GM23248 (cell line): ENCODE measurements at regions not wholly inside any gene's neighbourhood (a gene's known extent, or its start where the extent isn't known, plus 50 kb on each side); places are given as distances from the start of the nearest gene placed in this dataset.
A peak's percentile ranks its signal among the peaks of the same experiment; 100 is the strongest.
"Not testable (repeated sequence)": the region's sequence is repeated elsewhere in the genome, so short reads cannot be mapped to it uniquely, and the experiment has no call there.

Experiments
- DNase-seq: peaks from one replicate; pipeline ENCODE4 v3.0.0-alpha.2; 2015
- H2AFZ ChIP-seq: fragments of 200-600 bp; sonication (generic); 2 replicates; pipeline ENCODE4 v1.6.1; 2016; ENCODE audit warnings: antibody characterized with exemption
- H3F3A ChIP-seq: fragments of 200-600 bp; sonication (generic); 2 replicates; pipeline ENCODE4 v1.6.1; 2016; ENCODE audit warnings: mild to moderate bottlenecking, antibody characterized with exemption, mixed run types; ENCODE audit not compliant: insufficient read depth
- H3K27ac ChIP-seq: fragments of 200-600 bp; sonication (generic); 2 replicates; pipeline ENCODE4 v1.5.1; 2016; ENCODE audit warnings: mild to moderate bottlenecking
- H3K27me3 ChIP-seq: fragments of 200-600 bp; sonication (generic); replicated peaks from 2 replicates; pipeline ENCODE4 v1.6.1; 2016; ENCODE audit warnings: mild to moderate bottlenecking; ENCODE audit not compliant: insufficient read depth
- H3K36me3 ChIP-seq: fragments of 200-600 bp; sonication (generic); 2 replicates; pipeline ENCODE4 v1.6.1; 2016; ENCODE audit warnings: low read depth, mild to moderate bottlenecking
- H3K4me1 ChIP-seq: fragments of 200-600 bp; sonication (generic); 2 replicates; pipeline ENCODE4 v1.6.1; 2016; ENCODE audit warnings: mild to moderate bottlenecking; ENCODE audit not compliant: insufficient read depth
- H3K4me2 ChIP-seq: fragments of 200-600 bp; sonication (generic); one replicate; pipeline ENCODE4 v1.6.1; 2016; ENCODE audit warnings: mild to moderate bottlenecking; ENCODE audit not compliant: unreplicated experiment
- H3K4me3 ChIP-seq: fragments of 200-600 bp; sonication (generic); 2 replicates; pipeline ENCODE4 v1.5.1; 2016; ENCODE audit warnings: mild to moderate bottlenecking
- H3K79me2 ChIP-seq: fragments of 200-600 bp; sonication (generic); 2 replicates; pipeline ENCODE4 v1.6.1; 2016; ENCODE audit warnings: mild to moderate bottlenecking; ENCODE audit not compliant: insufficient read depth
- H3K9ac ChIP-seq: fragments of 200-600 bp; sonication (generic); 2 replicates; pipeline ENCODE4 v1.6.1; 2016; ENCODE audit warnings: mild to moderate bottlenecking
- H3K9me2 ChIP-seq: fragments of 200-600 bp; sonication (generic); 2 replicates; pipeline ENCODE4 v1.6.1; 2016; ENCODE audit warnings: mixed run types, mild to moderate bottlenecking, moderate library complexity; ENCODE audit not compliant: insufficient read depth
- H3K9me3 ChIP-seq: fragments of 200-600 bp; sonication (generic); one replicate; pipeline ENCODE4 v1.6.1; 2017; ENCODE audit warnings: low read depth
- H4K20me1 ChIP-seq: fragments of 200-600 bp; sonication (generic); 2 replicates; pipeline ENCODE4 v1.6.0; 2016; ENCODE audit not compliant: insufficient read depth
- EZH2 ChIP-seq: fragments of 200-600 bp; sonication (generic); IDR thresholded peaks from 2 replicates; pipeline ENCODE4 v1.6.1; 2018; ENCODE audit warnings: antibody characterized with exemption, mild to moderate bottlenecking; ENCODE audit not compliant: insufficient read depth, poor library complexity, severe bottlenecking
- EZH2phosphoT487 ChIP-seq: fragments of 200-600 bp; sonication (generic); IDR thresholded peaks from 2 replicates; pipeline ENCODE4 v1.6.1; 2018; ENCODE audit warnings: antibody characterized with exemption, moderate library complexity, mild to moderate bottlenecking, low read depth; ENCODE audit not compliant: insufficient read depth
- WGBS, 2 experiments: methylation state at CpG; one replicate each; pipeline ENCODE4 v1.1.6; 2015 to 2017; ENCODE audit warnings: low lambda C conversion rate in 2 of 2, low coverage in 1 of 2; ENCODE audit errors: missing lambda C conversion rate in 2 of 2; 5-methylcytosine and 5-hydroxymethylcytosine counted together
- in situ Hi-C: fragments of 300-500 bp; cut with MboI; formaldehyde crosslinking; loops from 2 replicates; pipeline ENCODE4 v1.15.0; 2020

- no peaks in the 10 kb centered on the region for H3K79me2 ChIP-seq
- H3K4me3 ChIP-seq = no peak overlapping the region
- in situ Hi-C loops = no loop called here
- H4K20me1 ChIP-seq = no peaks in the 10 kb centered on the region
- H3K9me2 ChIP-seq = no peaks in the 10 kb centered on the region
- H3K27me3 ChIP-seq = no peaks in the 10 kb centered on the region
- no peaks in the 10 kb centered on the region for H3K9me3 ChIP-seq
- no peak overlapping the region for H3K9ac ChIP-seq
- H3K27ac ChIP-seq = no peak overlapping the region
- H3K4me1 ChIP-seq = peaks cover 12% of the 10 kb centered on the region
- no peak for TF ChIP-seq EZH2phosphoT487
- no peak for TF ChIP-seq EZH2
- H3F3A ChIP-seq = peaks cover 5% of the 10 kb centered on the region; the same call in 1 of the 2 replicates
- no peak overlapping the region for H3K4me2 ChIP-seq
- no peaks in the 10 kb centered on the region for H3K36me3 ChIP-seq
- H2AFZ ChIP-seq = no peak overlapping the region
- WGBS, 2 experiments = 100% methylated on average over 1 of the region's 1 CpG
- DNase-seq = no peak
These were observed 63.7 kb upstream of the PPP1R12A start for GRCh38 chr12:79998554-79998953.

GRCh38 chr12:79997096-79997791, 62.3 kb upstream of the PPP1R12A start:
- Histone ChIP-seq H3K79me2 (no peaks in the 10 kb centered on the region), H3F3A (peaks cover 5% of the 10 kb centered on the region; the same call in 1 of the 2 replicates), H3K4me3 (peak overlapping the region; percentile 33; the same call in 1 of the 2 replicates), H4K20me1 (no peaks in the 10 kb centered on the region), H3K27ac (no peak overlapping the region), H3K36me3 (no peaks in the 10 kb centered on the region), H3K4me2 (peak overlapping the region; percentile 59), H2AFZ (peak overlapping the region; percentile 56), H3K4me1 (peaks cover 12% of the 10 kb centered on the region), H3K9ac (no peak overlapping the region), H3K9me2 (no peaks in the 10 kb centered on the region), H3K9me3 (no peaks in the 10 kb centered on the region), H3K27me3 (no peaks in the 10 kb centered on the region)
- peak; percentile 45 for DNase-seq
- TF ChIP-seq EZH2 = no peak
- no peak for TF ChIP-seq EZH2phosphoT487
- in situ Hi-C loops = no loop called here
- WGBS, 2 experiments = 65 to 78% methylated on average over 2 of the region's 2 CpGs

- H3K36me3 ChIP-seq, H3F3A ChIP-seq, H3K9me2 ChIP-seq, H3K79me2 ChIP-seq, H4K20me1 ChIP-seq, H3K4me3 ChIP-seq, in situ Hi-C loops, H3K9ac ChIP-seq, H3K9me3 ChIP-seq, H2AFZ ChIP-seq, DNase-seq, H3K27ac ChIP-seq, H3K4me2 ChIP-seq, H3K27me3 ChIP-seq: not testable (repeated sequence)
- H3K4me1 ChIP-seq = peaks cover 12% of the 10 kb centered on the region
- WGBS, 2 experiments = 81 to 85% methylated on average over 7 of the region's 7 CpGs
These were observed 60.6 kb upstream of the PPP1R12A start for GRCh38 chr12:79995385-79996084.

- Histone ChIP-seq H3K36me3 (no peaks in the 10 kb centered on the region), H3K4me3 (no peak overlapping the region), H3K9me3 (no peaks in the 10 kb centered on the region), H3K9me2 (no peaks in the 10 kb centered on the region), H3K9ac (no peak overlapping the region), H3K79me2 (no peaks in the 10 kb centered on the region), H3K27me3 (no peaks in the 10 kb centered on the region), H4K20me1 (no peaks in the 10 kb centered on the region), H3K4me1 (peaks cover 24% of the 10 kb centered on the region), H3K4me2 (no peak overlapping the region), H3K27ac (no peak overlapping the region), H3F3A (peaks cover 12% of the 10 kb centered on the region; the same call in 1 of the 2 replicates), H2AFZ (no peak overlapping the region)
- TF ChIP-seq EZH2 (no peak), EZH2phosphoT487 (no peak)
- no peak for DNase-seq
- WGBS, 2 experiments = 94 to 95% methylated on average over 27 to 43 of the region's 43 CpGs
- in situ Hi-C loops = no loop called here
These were observed 58.4 kb upstream of the PPP1R12A start for GRCh38 chr12:79993106-79993862.
